HG02884 (cell line): ENCODE measurements at regions not wholly inside any gene's neighbourhood (a gene's known extent, or its start where the extent isn't known, plus 50 kb on each side); places are given as distances from the start of the nearest gene placed in this dataset.
"Not testable (repeated sequence)": the region's sequence is repeated elsewhere in the genome, so short reads cannot be mapped to it uniquely, and the experiment has no call there.

Experiments used
- ATAC-seq: cut with Tn5 transposase; IDR thresholded peaks from one replicate; pipeline ENCODE4 v1.9.1; 2021; ENCODE audit warnings: mild to moderate bottlenecking, moderate library complexity; ENCODE audit not compliant: unreplicated experiment

GRCh38 chr16:52657924-52658323 is 111.0 kb upstream of the TOX3 start:
- ATAC-seq: no peak

- not testable (repeated sequence) for ATAC-seq
These were observed 109.0 kb upstream of the TOX3 start for GRCh38 chr16:52655916-52656315.

- ATAC-seq: not testable (repeated sequence)
These were observed 108.2 kb upstream of the TOX3 start for GRCh38 chr16:52655156-52655555.

GRCh38 chr16:52652033-52652432 is 105.1 kb upstream of the TOX3 start:
- no peak for ATAC-seq

DNA sequence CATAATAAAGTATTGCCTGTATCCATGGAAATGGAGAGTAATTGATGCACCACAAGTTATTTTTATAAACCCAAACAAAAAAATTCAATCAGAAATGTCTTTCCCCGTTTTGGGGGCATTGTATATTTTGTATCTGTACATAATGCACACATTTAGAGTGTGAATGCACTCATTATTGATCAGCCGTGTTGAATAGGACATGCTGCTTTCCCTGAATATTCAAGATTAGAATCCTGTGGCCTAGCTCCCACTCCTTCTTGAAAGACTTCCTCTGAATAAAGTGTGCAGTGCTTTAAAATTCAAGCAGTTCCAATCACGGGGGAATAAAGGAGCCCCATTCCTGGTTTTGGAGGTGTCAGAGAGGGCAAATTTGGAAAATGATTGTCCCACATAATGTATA is 103.8 kb upstream of the TOX3 start:
- ATAC-seq: no peak

GRCh38 chr16:52650318-52650717 is 103.4 kb upstream of the TOX3 start:
- no peak for ATAC-seq

GRCh38 chr16:52649870-52650269 is 102.9 kb upstream of the TOX3 start:
- no peak for ATAC-seq

GRCh38 chr16:52647588-52647987 is 100.6 kb upstream of the TOX3 start:
- no peak for ATAC-seq

DNA sequence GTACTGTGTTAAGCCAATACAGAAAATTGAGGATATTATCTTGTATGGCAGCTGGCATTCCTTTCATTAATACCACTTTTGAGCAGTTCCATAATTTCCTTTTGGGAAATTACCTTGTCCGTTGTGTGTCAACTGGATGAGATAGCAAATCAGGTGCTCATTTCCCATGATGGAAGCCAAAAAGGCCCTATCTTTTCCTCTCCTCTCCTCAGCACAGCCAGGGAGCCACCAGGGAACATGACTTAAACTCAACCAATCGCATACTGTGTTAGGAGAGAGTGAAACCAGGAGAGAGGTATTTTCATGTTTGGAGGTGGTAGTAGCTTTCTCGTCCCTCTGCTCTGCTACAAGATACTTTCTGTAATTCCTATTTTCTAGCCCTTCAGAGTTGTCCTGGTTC is 96.1 kb upstream of the TOX3 start:
- no peak for ATAC-seq

DNA sequence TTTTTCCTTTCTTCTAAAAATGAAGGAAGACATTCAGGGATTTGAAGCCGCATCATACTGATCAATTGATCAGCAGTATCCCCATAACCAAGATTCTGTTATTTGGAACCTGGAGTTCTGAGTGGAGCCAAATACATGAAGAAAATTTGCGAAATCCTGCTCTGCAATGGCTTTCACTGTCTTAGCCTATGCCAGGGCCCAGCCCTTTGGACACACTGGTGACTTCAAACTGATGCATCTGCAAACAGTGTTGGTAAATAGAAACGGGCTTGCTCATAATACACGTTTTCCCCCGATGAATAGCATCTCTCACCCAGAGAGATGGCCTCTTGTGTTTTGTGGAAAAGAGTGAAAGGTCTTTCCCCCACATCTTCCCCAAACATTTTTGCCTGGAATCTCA is 87.6 kb upstream of the TOX3 start:
- no peak for ATAC-seq

- no peak for ATAC-seq
These were observed 87.2 kb upstream of the TOX3 start for GRCh38 chr16:52634104-52634503.

DNA sequence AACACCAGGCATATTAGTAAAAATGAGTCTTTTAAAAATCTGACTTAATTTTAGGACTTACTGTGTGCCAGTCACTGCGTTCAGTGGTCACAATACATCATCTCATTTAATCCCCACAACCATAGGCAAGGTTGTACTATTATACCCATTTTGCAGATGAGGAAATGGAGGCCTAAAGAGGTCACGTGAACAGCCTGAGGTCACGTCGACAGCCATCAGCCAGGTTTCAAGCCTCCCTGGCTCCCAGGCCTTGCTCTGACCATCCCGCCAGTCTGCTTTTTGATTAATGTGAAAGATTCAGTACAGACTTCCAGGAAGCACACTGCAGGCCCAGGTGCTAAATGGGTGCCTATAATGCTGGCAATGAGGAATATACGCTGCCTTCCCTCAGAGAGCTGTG is 86.3 kb upstream of the TOX3 start:
- ATAC-seq: no peak

GRCh38 chr16:52631711-52632110 is 84.8 kb upstream of the TOX3 start:
- no peak for ATAC-seq

DNA sequence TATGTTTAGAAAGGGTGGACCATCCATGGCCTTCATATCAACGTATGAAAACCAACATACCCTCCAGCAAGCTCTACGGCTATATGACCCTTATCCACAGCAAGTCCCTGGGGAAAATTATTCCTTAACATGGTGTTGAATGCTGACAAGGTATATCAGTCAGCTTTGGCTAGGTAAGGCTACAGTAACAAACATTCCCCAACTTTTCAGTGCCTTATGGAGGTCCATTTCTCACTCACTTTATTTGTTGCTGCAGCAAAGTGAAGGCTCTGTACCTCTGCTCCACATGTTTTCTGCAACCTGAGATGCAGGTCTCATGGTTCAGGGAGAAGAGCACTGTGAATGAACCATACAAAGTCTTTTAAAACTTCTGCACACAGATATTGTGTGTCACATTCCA is 83.8 kb upstream of the TOX3 start:
- no peak for ATAC-seq

- no peak for ATAC-seq
These were observed 82.4 kb upstream of the TOX3 start for GRCh38 chr16:52629296-52629695.

DNA sequence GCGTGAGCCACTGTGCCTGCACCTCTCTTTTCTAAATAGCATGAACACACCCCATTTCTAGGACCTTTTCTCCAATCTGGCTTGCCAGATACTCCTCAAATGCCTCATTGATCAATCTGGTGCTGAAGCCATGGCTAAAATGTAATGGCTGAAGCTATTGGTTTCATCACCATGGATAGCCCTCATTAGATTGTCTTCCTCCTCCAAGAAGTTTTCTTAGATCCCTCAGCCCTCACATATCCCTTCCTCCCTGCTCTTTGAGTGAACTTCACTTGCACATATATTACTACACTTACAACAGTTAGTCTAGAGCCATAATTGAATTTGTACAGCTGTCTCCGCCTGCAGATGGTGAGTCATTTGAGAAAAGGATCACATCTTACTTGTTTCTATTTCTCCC is 77.9 kb upstream of the TOX3 start:
- no peak for ATAC-seq

DNA sequence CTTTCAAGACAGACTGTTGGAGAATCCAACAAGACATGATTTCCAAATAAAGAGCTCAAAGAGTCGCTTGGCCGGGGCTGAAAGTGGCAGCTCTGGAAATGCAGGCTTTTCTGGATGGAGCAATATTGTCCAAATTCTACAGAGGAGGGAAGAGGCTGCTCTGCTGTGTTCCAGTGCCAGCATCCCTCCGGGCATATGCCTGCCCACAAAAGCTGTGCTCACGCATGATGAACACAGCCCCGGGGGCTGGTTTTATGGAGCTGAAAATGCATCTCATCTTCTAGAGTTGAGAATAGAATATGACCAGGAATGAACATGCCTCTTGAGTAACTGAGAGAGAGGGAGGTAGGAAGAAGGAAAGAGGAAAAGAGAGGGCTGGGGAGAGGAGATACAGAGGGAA is 74.7 kb upstream of the TOX3 start:
- no peak for ATAC-seq

DNA sequence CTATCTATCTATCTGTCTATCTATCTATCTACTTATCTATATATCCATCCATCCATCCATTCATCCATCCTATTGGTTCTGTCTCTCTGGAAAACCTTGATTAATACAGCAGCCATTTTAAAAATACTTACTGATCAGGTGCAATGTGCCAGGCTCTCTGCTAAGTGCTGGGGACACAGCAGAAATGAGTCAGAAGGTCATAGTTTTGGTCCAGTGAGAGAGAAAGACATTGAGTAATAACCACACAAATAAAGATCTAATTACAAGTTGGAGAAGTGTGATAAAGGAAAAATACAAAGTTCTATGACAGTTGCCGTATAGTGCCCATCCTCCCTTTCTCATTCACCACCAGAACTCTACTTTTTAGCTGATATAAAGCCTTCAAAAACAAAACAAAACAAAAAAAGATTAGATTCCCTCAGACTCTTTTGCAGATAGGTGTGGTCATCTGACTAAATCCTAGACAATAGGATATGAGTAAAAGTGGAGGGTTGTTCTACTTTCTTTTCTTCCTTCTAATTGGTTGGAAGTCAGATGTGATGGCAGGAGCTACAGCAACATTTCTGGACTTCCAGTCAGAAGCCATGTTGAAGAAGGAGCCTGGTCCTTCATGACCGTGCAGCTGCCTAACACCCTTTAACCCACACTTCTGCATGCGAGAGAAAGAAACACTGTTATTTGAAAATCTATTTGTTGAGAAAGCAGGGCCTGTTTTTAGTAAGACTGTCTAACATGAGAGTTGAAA is 72.0 kb upstream of the TOX3 start:
- no peak for ATAC-seq

GRCh38 chr16:52617591-52617990 is 70.6 kb upstream of the TOX3 start:
- no peak for ATAC-seq

DNA sequence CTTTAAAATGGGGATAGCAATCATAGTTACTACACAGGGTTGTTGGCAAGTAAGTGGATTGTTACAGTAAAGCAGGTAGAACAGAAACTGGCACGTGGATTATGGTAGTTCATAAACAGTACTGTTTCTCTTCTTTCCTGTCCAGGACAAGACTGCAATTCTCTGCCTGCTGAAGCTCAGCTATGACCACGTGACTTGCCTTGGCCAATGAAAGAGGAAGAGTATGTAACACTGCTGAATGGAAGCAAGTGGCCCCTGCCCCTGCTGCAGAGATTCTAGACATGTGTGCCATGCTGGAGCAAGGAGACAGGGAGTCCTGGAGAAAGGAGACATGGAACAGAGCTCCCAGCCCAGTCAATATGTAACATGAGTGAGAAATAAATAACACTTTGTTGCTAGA is 66.6 kb upstream of the TOX3 start:
- no peak for ATAC-seq

DNA sequence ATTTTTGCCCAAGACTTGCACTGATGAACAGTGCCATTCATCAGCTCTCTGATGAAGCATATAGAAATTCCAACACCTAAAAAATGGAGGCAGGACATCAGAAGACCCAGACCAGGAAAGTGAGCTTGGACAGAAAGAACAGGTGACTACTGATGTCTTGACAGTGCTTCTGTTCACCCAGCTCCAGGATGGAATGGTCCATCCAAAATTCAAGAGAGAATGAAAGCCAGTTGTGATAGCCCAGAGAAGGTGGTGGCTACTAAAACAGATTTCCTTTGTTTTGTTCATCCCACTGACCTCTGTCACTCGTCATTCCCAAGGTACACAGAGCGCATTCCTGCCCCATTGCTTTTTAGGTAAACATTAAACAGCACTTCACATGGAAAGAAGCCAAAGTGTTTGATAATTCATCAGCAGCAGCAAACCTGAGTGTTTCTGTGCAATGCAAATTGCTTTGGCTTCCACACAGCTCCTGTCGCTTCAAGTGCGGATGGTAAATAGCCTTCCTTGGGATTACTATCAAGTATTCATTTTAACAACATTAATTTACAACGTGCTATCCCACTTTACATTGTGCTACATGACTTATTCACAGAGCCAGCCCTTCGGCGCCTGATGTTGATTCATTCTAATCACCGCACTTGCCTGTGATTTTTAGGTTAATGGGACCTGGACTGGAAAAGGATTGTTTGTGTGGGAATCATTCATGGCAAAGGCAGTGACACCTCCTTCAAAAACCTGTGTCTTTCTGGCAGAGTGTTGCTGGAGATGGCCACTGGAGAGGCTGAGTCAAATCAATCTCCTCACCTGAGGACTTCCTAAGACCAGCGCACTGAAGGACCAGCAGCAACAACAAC is 65.1 kb upstream of the TOX3 start:
- ATAC-seq: no peak

DNA sequence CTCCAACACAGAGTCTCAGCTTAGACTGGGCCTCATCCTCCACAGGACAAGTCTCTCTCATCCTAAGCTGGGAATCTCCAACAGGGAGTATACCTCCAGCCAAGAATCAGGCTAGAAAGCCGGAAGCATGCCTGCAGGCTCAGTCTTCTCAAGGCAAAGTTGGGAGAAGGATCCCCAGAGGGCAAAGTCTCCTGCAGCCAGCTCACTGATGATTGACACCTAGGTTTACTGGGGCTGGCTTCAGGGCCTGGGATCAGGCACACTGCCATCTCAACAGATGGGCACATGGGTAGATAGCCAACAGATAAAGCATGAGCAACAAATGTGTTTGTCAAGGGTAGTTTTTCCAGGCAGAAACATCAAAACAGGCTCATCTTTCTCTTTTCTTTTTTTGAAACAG is 56.1 kb upstream of the TOX3 start:
- ATAC-seq: no peak
